22Rv1 (cell line): ENCODE measurements at regions not wholly inside any gene's neighbourhood (a gene's known extent, or its start where the extent isn't known, plus 50 kb on each side); places are given as distances from the start of the nearest gene placed in this dataset.

Experiments
- CTCF ChIP-seq: fragments of 450-650 bp; IDR thresholded peaks from 2 replicates; pipeline ENCODE4 v1.5.1; 2017; ENCODE audit warnings: mild to moderate bottlenecking
- ZFX ChIP-seq: fragments of 450-650 bp; IDR thresholded peaks from 2 replicates; pipeline ENCODE4 v1.6.1; 2017; ENCODE audit warnings: antibody characterized with exemption, borderline replicate concordance

GRCh38 chr14:27056586-27056985, 458.8 kb upstream of the NOVA1 start:
- TF ChIP-seq CTCF (no peak), ZFX (no peak)
